GM21619 (cell line): ENCODE measurements at regions not wholly inside any gene's neighbourhood (a gene's known extent, or its start where the extent isn't known, plus 50 kb on each side); places are given as distances from the start of the nearest gene placed in this dataset.
A peak's percentile ranks its signal among the peaks of the same experiment; 100 is the strongest.

Source experiments
- ATAC-seq: cut with Tn5 transposase; IDR thresholded peaks from one replicate; pipeline ENCODE4 v1.9.1; 2021; ENCODE audit not compliant: unreplicated experiment

DNA sequence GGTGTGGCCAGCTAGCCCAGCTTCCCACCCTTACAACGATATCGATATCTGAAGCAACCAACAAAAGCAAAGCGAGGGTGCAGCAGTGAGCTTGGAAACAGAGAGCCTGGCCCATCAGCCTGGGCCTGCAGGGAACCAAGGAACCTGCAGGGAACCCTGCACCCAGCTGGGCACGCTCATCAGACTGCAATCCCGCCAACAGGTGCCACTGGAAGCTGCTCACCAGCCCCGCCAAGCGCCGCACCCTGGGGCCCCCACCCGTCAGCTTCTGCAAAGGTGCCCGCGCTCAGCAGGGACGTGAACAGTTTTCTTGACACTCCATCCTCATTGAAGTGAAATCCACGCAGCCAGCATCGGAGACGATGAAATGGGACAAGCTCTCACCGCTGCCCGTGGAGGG is 250.7 kb downstream of the RBFOX3 start:
- no peak for ATAC-seq

DNA sequence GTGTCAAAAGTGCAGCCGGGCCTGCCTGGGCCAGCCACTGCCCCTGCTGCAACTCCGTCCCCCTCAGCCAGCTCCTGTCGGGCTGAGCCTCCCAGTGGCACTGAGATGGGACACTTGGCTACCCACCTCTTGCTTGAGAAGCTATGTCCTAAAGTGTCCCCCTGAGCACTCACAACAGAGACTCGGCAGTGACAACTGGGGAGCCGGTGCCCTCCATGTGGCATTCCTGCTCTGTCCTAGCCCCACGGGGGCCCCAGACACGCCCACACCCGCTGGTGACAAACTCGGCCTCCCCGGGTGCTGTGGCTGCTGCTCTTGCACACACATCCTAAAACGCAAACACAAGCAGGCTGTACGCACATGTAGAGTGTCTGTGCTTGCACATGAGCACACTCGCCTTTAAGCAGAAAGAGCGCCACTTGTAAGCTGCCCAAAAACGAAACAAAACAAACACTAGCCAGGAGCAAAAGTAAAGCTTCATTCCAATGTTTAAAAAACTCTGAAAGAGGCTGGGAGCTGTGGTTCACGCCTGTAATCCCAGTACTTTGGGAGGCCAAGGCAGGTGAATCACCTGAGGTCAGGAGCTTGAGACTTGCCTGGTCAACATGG is 253.9 kb downstream of the RBFOX3 start:
- ATAC-seq: no peak

DNA sequence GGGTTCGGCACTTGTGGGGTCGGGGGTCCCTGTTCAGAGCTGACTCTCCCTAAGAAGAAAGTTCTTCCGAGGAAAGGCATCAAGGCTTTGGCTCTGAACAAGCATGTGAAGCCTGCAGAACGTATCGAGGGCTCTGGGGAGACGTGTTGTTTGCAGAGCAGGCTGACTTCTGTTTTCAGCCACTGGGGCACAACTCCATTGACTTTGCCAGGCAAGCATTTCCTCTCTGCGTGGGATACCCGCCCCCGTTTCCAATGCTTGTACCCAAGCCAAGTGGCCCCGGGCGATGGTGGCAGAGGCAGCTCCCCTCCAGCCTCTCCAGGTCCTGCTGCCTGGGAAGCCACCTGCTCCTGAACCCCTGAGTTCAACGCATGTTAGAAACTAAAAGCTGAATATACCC is 255.7 kb downstream of the RBFOX3 start:
- no peak for ATAC-seq

DNA sequence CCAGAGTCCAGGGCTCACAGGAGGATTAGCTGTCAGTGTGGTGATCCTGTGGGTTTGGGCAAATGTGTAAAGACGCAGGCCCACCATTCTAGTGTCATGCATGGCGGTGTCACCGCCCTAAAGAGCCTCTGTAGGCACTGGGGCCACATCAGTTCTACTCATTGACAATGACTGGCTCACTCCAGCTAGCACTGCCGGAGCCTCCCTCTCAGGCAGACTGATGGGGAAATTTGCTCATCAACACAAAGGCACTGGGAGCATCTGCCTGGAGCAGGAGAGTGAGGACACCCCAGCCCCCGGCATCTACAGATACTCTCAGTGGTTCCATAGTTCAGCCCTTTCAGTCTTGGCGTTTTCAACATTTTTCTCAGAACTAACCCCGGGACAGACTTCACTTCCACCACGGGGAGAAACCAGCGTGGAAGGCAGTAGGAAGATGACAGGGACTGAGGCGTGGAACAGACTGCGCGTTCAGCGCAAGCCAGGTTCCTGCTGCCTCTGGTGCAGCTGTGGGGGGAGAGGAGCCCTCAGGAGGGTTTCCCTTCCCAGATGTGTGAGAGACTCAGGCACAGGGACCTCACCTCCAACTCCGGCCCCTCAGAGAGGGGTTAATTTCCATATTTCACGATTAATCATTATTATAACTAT is 256.6 kb downstream of the RBFOX3 start:
- no peak for ATAC-seq

DNA sequence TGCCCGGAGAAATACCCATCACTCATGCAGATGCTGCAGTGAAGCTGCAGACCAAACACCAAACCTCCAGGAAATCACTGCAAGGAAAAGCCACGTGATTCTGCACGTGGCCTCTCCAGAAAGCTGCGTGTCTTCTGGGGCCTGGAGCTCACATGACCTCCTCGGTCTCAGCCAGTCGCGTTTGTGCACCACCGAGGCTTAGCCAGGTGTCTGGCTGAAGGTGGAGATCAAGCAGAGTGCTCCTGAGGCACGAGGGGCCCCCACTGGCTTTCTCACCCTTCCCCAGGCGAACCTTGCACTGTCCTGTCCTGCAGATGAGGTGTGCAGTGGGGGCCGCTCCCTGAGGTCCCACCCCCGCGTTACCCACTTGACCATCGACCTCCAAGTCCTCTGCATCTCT is 257.3 kb downstream of the RBFOX3 start:
- ATAC-seq: no peak

DNA sequence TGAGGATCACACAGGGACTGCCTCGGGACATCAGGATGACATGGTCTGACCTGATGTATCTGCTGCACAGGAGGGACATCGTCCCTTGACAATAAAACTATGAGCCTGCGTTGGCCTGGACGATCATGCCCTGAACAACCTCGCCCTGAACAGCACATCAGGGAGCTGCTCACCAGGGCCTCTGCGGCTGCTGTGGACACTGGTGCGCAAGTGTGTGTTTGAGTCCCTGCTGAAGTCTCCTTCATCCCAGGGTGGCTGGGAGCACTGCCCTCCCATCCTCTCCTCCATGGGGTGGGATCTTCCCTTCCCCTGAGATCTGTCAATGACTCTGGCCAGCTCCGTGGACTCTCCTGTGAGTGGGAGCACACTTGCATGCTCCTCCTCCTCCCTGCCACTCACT is 257.8 kb downstream of the RBFOX3 start:
- ATAC-seq: no peak

DNA sequence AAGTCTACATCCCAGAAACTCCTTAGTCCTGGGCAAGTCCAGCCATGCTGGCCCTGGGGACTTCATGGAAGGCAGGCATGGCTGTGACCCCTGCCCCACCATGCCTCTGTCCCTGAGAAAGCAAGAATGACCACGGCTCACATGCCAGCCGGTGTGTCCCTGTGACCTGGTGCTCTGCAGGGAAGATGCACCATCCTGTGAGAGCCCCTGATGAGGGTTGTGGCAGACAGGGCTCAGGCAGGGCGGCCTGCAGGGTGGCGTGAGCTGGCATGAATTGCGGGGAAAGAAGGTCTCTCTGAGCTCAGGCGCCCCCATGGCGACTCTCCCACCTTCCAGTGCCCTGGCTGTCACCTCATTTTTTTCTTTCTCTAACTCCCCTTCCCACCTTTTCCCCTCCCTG is 260.3 kb downstream of the RBFOX3 start:
- no peak for ATAC-seq

DNA sequence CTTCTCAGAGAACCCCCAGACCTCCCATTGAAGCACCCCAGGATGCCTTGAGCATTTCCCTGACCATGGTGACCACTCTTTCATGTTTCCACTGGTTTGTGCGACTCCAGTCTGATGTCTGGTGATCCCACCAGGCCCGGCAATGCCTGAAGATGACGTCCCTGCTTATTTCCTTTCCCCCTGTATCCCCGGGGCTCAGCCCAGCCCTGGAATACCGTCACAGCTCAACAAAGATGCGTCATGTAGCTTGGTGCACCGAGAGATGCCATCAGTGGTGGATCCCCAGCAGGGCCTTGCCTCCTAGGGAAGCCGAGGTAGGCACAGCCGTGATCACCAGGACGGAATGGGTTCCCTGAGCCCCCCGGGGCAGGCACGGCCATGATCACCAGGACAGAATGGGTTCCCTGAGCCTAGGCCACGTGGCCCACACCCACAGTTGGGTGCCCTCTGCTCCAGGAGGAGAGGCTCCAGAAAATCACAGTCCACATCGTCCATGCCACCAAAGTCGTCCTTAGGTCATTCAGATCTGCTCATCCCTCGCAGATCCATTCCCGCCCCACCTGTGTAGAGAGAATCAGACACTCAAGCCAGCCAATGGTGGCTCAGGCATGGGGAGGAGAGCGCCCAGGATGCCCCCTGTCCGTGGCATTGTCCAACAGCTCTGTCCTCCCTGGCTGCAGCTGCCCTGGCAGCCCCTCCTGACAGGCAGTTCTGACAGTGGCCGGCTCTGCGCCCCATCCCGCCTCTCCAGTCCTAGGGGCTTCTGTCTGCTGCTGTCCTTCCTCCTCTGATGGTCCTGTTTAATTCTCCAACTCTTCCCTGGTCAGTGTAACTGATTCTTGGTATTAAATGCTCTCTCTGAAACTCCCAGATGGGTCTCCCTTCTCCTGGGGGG is 261.1 kb downstream of the RBFOX3 start:
- no peak for ATAC-seq

DNA sequence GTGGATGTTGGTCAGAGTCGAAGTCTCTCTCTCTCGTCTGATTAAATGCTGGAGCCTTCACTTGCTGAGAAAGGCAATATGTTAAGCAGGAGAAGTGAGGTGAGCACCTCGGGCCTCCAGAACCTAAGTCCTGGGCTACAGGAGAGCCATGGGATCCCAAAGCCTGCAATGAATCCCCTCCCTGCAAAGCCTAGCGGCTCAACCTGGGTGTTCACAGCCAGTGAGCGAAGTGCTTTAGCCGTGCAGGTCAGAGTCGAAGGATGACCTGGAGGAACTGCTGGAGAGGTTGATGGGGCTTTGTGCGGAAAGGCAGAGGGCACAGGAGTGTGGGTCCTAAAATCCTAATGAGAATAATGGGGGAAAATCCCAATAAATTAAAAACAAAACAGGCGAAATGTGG is 267.8 kb downstream of the ENGASE start:
- ATAC-seq: no peak

DNA sequence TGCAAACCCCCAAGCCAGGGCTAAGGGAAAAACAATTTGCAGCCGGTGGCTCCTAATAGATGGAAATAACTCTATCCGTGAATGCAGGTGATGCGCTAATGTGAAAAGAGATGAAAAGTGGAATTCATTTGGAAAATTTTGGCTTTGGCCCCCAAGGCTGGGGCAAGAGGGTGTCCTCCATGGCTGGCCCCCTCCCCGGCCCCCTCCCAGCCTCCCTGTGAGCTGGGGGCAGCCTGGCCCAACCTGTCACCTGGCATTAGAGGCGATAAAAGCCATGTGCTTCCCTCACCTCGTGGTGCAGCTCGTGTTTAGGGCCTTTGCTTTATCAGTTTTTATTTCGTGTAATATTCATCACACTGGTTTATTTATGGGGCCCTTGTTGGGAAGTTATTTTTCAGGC is 267.2 kb downstream of the ENGASE start:
- ATAC-seq: no peak

DNA sequence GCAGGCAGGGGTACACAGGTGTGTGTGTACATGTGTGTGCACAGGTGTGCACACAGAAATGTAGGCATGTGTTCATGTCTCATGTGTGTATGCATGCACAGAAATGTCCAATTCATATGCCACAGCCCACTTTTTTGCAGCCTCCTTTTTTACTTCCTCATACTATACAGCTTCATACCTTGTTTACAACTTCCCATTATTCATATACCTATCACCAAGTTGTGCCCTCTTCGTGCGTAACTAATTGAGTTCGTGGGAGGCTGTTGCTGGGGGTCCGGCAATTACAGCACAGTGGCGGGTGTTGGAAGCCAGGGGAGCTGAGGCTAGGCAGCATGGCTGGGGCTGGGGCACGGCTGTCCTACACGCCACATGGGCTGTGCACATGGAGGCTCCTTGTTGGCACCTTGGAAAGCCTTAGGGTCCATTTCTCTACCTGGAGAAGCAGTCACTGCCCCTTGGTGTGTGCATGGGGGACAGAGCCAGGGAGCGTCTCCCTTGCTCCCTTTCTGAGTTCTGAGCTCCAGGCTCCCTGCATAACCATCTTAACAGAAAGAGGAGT is 266.7 kb downstream of the ENGASE start:
- no peak for ATAC-seq

DNA sequence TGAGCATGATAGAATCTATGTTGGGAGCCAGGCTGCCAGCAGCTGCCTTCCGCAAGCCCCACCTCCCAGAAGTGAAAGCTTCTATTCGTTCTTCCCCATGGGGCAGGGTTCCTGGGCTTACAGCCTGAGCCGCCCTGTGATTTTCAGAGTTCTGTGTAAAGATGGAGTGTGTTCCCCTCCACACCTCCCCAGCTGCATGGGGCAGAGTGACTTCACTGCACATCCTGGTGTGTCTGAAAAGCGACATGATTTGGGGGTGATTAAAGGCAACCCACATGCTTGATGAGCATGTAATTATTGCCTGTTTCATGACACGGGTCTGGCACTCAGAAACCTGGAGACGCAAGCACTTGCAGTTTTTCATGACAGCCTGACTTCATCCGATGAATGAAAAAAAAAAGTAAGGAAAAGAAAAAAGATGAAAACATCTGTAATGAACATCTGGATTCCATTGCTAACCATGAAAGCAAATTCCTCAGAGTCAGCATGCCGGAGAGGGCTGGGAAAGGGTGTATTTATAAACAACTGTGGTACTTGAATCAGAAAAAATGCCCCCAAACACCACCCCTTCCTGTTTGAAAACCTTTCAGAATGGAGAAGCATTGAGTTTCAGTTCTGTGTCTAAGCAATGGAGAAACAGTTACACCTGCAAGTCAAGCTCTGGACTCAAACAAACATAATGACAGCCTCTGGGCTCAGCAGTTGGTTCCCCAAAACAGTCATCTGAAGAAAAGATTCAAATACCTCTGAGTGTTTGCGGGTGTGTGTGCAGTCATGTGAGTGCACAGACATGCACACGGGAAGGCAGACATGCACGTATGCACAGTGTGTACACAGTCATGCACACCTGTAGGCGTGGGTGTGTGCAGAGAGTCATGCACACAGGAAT is 266.0 kb downstream of the ENGASE start:
- peak; percentile 89 for ATAC-seq

DNA sequence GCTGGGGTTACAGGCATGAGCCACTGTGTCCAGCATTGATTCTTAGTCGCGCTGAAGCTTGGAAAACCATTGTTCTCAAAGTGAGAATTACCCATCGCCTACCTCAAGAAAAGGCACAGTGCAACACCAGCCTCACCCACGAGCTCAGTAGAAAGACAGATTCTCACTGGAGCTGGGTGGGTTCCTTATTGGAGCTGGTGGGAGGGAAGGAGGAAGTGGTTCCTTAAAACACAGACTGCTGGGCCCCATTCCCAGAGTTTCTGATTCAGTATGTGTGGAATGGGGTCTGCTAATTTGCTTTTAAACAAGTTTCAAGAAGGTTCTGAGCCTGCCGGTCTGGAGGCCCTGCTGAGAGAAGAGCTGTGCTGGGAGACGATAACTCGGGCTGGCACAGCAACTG is 264.7 kb downstream of the ENGASE start:
- no peak for ATAC-seq

DNA sequence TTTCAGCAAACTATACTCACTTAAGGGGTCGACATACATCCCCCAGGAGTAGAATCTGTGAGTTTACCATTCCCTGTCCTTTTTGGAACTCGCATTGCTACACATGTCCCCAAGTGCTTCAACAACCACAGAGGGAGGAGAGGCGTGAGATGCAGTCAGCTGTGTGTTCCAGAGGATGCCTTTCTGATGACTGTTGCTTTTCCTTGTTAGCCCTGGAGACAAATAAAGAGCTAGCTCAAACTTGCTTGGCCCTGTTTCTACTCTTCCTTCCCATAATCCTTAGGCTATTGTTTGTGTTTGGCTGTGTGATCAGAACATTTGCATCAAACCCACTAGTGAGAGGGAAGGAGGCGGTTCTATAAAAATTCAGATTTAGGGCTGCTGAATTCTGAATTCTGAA is 264.0 kb downstream of the ENGASE start:
- ATAC-seq: no peak

DNA sequence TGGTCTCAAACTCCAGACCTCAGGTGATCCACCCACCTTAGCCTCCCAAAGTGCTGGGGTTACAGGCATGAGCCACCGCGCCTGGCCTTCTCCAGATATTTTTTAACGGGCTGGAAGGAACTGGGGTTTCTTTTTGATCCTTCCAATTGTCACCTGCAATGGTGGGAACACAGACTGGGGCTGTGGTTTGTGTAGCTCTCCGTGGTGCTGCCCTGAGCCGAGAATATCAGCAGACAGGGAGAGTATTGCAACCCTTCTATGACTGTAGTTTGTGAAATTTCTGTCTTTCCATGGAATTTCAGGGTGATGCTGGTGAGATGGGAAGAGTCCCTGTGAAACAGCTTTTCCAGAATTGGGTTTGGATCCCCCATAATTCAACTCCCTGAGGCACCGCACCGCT is 263.5 kb downstream of the ENGASE start:
- ATAC-seq: no peak

DNA sequence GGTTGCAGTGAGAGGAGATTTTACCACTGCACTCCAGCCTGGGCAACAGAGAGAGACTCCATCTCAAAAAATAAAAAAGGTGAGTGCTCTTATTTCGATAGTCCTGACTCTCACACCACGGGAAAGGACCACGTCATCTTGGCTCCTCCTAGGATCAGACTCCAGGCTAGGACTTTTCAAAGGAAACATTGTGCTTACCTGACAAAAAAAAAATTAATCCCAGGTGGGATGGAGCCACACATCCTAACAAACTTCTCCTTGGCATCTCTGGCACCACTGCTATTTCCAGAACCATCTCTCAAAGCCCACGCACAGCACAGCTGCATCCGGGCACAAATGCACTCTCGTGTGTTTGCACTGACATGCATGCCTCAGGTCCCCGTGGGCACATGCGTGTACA is 262.4 kb downstream of the ENGASE start:
- ATAC-seq: no peak

DNA sequence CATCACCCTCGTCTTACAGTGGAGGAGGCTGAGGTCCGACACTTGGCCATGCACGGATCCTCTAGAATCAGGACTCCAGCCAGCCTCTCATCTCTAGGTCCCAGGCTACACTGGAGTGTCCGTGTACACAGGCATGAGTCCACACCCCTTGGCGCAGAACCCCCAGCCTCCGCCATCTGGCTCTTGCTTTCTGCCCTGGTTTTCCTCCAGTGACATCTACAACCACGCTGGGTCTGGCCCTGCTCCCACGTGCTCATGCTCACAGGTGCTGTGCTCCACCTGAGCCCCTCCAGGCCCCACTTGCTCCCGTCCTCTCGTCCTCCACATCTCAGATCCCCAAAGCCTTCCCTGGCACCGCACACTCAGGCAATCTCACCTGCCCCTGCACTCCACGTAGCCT is 260.8 kb downstream of the ENGASE start:
- ATAC-seq: no peak

DNA sequence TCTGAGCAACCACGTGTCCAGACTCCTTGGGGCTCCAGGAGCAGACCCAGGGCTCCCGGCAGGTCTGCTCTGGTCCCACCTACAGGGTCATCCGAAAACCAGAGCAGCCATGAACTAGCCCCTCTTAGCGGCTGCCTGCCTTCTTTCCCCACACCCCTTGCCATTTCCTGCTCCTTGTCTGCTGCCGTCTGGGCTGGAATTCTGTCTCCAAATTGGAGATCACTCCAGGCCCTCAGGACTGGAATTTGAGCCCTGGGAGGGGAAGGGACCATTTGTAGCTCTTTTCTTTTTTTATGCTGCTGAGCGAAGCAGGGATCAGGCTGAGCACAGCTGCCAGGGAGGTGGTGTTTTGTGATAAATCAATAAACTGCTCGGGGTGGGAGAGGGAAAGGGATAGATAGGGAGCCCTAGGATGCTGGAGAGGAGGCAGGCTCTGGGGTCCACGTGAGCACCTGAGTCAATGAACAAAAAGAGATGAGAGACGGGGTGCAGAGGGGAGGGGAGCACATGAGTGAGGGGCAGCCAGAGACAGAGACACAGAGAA is 257.5 kb downstream of the ENGASE start:
- ATAC-seq: no peak

DNA sequence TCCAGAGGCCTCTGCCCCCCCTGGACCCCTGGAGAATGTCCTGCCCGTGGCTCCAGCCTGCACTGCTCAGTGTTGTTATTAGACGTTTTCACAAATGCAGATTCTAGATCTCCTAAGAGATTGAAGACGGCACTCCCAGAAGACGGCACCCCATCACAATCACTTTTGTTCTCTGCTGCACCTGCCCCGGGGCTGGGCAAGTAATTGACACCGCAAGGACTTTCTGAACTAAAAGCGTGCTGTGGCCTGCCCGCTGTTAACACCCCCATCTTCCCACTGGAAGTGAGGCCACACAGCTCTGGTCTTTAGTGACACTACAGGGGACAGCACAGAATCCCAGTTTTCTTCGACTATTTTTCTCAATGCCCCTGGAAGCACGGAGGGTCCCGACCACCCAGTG is 256.9 kb downstream of the ENGASE start:
- ATAC-seq: no peak

DNA sequence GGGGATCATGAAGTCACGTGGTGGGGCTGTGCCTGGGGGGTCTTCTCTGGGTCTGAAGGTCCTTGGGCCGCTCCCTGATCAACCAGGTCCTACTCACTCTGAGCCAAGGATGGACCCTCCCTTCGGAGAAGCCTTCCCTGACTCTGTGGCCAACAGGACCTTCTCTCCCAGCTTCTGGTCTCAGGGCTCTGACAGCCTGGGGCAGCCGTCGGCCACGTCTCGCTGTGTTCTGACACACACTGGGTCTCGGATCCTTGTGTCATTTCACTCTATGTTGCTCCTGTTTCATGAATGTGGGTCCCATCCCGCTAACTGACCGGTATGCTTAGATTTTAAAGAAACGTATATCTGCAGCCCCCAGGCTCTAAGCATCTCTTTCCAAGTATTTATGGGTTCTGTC is 256.1 kb downstream of the ENGASE start:
- ATAC-seq: no peak

DNA sequence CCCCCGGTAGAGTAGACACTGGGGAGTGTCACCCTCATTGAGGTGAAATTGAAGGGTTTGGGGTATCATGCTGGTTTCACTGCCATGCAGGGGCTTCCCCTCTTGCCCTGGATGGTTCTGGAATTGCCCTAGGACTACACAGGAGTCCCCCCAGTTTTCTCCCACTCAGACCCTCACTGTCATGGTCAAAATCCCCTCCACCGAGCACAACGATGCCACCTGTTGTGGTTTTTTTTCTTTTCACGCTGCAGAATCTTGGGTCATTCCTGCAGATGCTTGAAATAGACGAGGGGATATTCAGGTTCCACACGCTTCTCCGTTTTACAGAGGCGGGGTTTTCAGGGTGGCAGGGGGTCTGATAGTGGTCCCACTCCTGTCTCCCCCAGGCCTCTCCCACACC is 255.6 kb downstream of the ENGASE start:
- no peak for ATAC-seq
